PC-9 (cell line): ENCODE measurements at regions not wholly inside any gene's neighbourhood (a gene's known extent, or its start where the extent isn't known, plus 50 kb on each side); places are given as distances from the start of the nearest gene placed in this dataset.

Experiments
- CTCF ChIP-seq: fragments of 200-600 bp; sonication (generic); conservative IDR thresholded peaks from 2 replicates; pipeline ENCODE4 v1.6.1; 2017; ENCODE audit warnings: mixed run types, antibody characterized with exemption, mild to moderate bottlenecking, moderate library complexity
- EZH2 ChIP-seq: fragments of 200-600 bp; sonication (generic); IDR thresholded peaks from 2 replicates; pipeline ENCODE4 v1.8.0; 2017; ENCODE audit warnings: antibody characterized with exemption, low read depth

GRCh38 chr3:158920371-158920770, 118.5 kb downstream of the MFSD1 start:
- no peak for TF ChIP-seq CTCF
- TF ChIP-seq EZH2: no peak
